ENCODE measurements at regions not wholly inside any gene's neighbourhood (a gene's known extent, or its start where the extent isn't known, plus 50 kb on each side); places are given as distances from the start of the nearest gene placed in this dataset.

GRCh38 chr4:171157462-171158082 is 655.6 kb upstream of the GALNTL6 start:
- DNase-seq (ENCODE audit: low spot score): no peak

- DNase-seq (ENCODE audit: low spot score): no peak
Measured at GRCh38 chr4:171142639-171143038, 670.6 kb upstream of the GALNTL6 start.

- DNase-seq (ENCODE audit: low spot score): no peak
Measured at GRCh38 chr4:171142045-171142444, 671.2 kb upstream of the GALNTL6 start.

GRCh38 chr4:171130256-171130801 is 682.9 kb upstream of the GALNTL6 start:
- DNase-seq (ENCODE audit: low spot score): no peak

GRCh38 chr4:171118091-171118490 is 695.1 kb upstream of the GALNTL6 start:
- no peak for DNase-seq (ENCODE audit: low spot score)

GRCh38 chr4:171117457-171117856 is 695.7 kb upstream of the GALNTL6 start:
- no peak for DNase-seq (ENCODE audit: low spot score)

- DNase-seq (ENCODE audit: low spot score): no peak
Measured at GRCh38 chr4:171101845-171102244, 711.4 kb upstream of the GALNTL6 start.

- no peak for DNase-seq (ENCODE audit: low spot score)
Measured at GRCh38 chr4:171087089-171087488, 726.1 kb upstream of the GALNTL6 start.

- no peak for DNase-seq (ENCODE audit: low spot score)
Measured at GRCh38 chr4:171067422-171067821, 745.8 kb upstream of the GALNTL6 start.

- no peak for DNase-seq (ENCODE audit: low spot score)
Measured at GRCh38 chr4:171049380-171049779, 763.8 kb upstream of the GALNTL6 start.

- DNase-seq (ENCODE audit: low spot score): no peak
Measured at GRCh38 chr4:171042989-171043524, 770.1 kb upstream of the GALNTL6 start.

GRCh38 chr4:171035909-171036308 is 777.3 kb upstream of the GALNTL6 start:
- DNase-seq (ENCODE audit: low spot score): no peak

- DNase-seq (ENCODE audit: low spot score): no peak
Measured at GRCh38 chr4:171031338-171031737, 781.9 kb upstream of the GALNTL6 start.

GRCh38 chr4:171025776-171026175 is 787.4 kb upstream of the GALNTL6 start:
- DNase-seq (ENCODE audit: low spot score): no peak

- no peak for DNase-seq (ENCODE audit: low spot score)
Measured at GRCh38 chr4:171025343-171025742, 787.9 kb upstream of the GALNTL6 start.

- DNase-seq (ENCODE audit: low spot score): no peak
Measured at GRCh38 chr4:171024720-171025303, 788.4 kb upstream of the GALNTL6 start.

- no peak for DNase-seq (ENCODE audit: low spot score)
Measured at GRCh38 chr4:171022824-171023230, 790.4 kb upstream of the GALNTL6 start.

GRCh38 chr4:171017593-171017992 is 795.6 kb upstream of the GALNTL6 start:
- no peak for DNase-seq (ENCODE audit: low spot score)

- no peak for DNase-seq (ENCODE audit: low spot score)
Measured at GRCh38 chr4:171016145-171016544, 797.1 kb upstream of the GALNTL6 start.

GRCh38 chr4:171015441-171015840 is 797.8 kb upstream of the GALNTL6 start:
- DNase-seq (ENCODE audit: low spot score): no peak

- DNase-seq (ENCODE audit: low spot score): no peak
Measured at GRCh38 chr4:171007618-171008390, 805.4 kb upstream of the GALNTL6 start.

- no peak for DNase-seq (ENCODE audit: low spot score)
Measured at GRCh38 chr4:171002246-171002645, 811.0 kb upstream of the GALNTL6 start.

All from hepatic stellate cell (primary cell).